ENCODE measurements at regions not wholly inside any gene's neighbourhood (a gene's known extent, or its start where the extent isn't known, plus 50 kb on each side); places are given as distances from the start of the nearest gene placed in this dataset.

DNA sequence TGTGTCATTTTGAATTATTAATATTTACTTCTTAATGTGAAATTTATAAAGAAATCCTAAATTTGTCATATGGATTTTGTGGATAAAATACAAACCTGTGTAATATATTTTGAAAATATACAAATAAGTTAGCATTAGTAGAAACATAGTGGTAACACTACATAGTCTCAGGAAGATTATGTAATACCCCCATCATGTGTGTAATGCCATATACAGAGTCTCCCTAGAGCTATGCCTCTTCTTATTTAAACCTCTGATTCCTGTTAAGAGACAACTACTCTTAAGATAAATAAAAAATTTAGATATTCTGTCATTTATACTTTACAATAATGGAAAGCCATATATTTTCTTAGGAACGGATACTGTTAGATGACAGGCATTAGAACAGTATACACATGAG lies 2012.0 kb upstream of the LRRTM1 start:
- DNase-seq (ENCODE audit: extremely low read depth, low read depth), result no peak
- TF ChIP-seq, protein P1, sequence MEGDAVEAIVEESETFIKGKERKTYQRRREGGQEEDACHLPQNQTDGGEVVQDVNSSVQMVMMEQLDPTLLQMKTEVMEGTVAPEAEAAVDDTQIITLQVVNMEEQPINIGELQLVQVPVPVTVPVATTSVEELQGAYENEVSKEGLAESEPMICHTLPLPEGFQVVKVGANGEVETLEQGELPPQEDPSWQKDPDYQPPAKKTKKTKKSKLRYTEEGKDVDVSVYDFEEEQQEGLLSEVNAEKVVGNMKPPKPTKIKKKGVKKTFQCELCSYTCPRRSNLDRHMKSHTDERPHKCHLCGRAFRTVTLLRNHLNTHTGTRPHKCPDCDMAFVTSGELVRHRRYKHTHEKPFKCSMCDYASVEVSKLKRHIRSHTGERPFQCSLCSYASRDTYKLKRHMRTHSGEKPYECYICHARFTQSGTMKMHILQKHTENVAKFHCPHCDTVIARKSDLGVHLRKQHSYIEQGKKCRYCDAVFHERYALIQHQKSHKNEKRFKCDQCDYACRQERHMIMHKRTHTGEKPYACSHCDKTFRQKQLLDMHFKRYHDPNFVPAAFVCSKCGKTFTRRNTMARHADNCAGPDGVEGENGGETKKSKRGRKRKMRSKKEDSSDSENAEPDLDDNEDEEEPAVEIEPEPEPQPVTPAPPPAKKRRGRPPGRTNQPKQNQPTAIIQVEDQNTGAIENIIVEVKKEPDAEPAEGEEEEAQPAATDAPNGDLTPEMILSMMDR (IDR thresholded peaks at IDR 0.05; ENCODE audit: low read depth, low read length, missing control alignments), result no peak
- no peak overlapping the region for H3K4me3 ChIP-seq (replicated peaks; ENCODE audit: low read depth, low read length)

DNA sequence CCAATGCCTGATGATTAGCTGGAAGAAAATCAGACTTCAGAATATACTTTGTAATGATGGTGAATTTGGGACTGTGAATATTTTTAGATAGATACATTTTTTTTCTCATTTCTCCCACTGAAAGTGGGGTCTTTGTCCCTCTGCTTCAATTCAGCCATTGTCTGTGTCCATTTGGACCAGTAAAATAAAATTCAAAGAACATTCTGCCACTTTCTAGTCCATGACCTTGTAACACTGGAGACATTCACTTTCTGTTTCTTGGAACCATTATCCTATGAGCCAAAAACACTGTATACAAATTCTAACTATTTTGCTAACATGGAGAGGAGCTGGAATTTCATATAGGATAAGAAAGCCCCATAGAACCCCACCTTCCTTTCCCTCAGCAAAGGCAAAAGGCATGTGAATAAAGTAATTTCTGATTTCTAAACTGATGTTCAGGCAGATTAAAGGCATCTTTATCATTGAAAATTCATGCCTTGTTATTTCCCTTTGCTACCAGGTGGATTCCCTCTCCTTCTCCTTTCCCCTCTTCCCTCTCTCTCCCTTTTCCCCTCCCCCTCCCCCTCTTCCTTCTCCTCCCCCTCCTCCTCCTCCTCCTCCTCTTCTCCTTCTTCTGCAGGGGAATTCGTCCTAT lies 2010.4 kb upstream of the LRRTM1 start:
- H3K4me3 ChIP-seq (replicated peaks; ENCODE audit: low read depth, low read length), result no peak overlapping the region
- DNase-seq (ENCODE audit: extremely low read depth, low read depth), result no peak
- TF ChIP-seq, protein P1 (IDR thresholded peaks at IDR 0.05; ENCODE audit: low read depth, low read length, missing control alignments), result no peak

DNA sequence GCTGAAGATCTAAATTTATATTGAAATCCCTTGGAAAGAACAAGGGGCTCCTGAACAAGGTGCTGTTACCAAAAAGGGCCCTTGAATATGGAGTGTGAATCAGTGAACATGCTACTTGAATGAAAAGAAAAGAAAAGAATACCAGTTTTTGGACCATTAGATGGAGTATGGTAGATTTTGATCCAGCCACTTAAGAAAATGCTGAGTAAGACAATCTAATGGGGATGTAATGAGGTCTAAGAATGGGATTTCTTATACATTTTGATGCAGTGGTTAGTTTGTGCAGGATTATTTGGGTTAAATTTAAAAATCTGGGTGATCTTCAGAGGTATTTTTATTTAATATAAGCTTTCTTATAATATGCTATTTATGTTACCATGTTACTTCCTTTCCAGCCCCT lies 2003.0 kb upstream of the LRRTM1 start:
- H3K4me3 ChIP-seq (replicated peaks; ENCODE audit: low read depth, low read length), result no peak overlapping the region
- no peak for DNase-seq (ENCODE audit: extremely low read depth, low read depth)
- TF ChIP-seq, protein P1 (IDR thresholded peaks at IDR 0.05; ENCODE audit: low read depth, low read length, missing control alignments), result no peak

DNA sequence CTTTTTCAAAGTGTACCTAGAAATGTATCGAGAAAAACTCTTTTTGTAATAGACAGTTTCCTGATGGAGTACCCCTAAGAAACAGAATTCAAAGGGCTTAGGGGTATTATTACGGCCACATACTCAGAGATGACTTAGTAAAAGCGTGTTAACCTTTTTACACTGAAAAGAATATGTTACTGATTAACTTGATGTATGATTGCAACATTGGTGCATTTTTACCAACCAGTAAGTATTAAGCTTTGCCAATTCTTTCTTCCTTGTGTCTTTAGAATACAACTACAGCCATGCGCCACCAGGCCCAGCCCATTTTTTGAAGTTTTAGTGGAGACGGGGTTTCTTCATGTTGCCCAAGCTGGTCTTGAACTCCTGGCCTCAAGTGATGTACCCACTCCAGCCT lies 1997.0 kb upstream of the LRRTM1 start:
- TF ChIP-seq, protein P1 (IDR thresholded peaks at IDR 0.05; ENCODE audit: low read depth, low read length, missing control alignments), result no peak
- DNase-seq (ENCODE audit: extremely low read depth, low read depth), result no peak
- H3K4me3 ChIP-seq (replicated peaks; ENCODE audit: low read depth, low read length), result no peak overlapping the region

DNA sequence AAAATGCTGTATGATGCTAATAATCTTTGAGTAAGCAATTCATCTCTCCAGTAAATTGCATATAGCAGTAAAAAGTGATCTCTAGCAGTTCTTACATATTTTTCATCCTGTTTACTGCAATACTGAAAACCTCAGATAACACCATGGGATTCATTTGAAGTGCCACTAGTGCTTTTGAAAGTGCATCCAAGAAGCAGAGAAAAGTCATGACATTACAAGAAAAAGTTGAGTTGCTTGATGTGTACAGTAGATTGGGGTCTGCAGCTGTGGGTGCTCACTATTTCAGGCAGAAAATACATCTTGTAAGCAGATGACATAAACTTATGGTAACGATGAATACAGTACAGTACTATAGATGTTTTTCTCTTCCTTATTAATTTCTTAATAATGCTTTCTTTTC lies 1984.9 kb upstream of the LRRTM1 start:
- no peak for DNase-seq (ENCODE audit: extremely low read depth, low read depth)
- H3K4me3 ChIP-seq (replicated peaks; ENCODE audit: low read depth, low read length), result no peak overlapping the region
- TF ChIP-seq, protein P1 (IDR thresholded peaks at IDR 0.05; ENCODE audit: low read depth, low read length, missing control alignments), result no peak

DNA sequence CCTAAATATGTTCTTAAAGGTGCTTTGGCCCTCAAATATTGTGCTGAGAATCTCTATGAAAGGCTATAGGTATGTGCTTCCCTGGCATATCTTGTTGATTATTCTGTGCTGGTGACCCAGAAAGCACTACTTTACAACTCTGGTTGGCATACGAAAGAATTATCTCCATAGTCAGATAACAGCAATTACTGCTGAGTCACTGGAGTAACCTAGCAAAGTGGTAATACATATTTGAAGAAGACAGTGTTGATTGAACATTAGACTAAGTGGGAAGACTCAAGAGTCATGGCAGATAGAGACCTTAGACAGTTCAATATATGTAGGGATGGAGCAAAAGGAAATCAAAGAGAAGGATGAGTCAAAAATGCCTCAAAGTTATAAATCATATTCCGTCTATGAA lies 1978.5 kb upstream of the LRRTM1 start:
- DNase-seq (ENCODE audit: extremely low read depth, low read depth), result no peak
- H3K4me3 ChIP-seq (replicated peaks; ENCODE audit: low read depth, low read length), result no peak overlapping the region
- TF ChIP-seq, protein P1 (IDR thresholded peaks at IDR 0.05; ENCODE audit: low read depth, low read length, missing control alignments), result no peak
